GM12872 (cell line): ENCODE measurements at regions not wholly inside any gene's neighbourhood (a gene's known extent, or its start where the extent isn't known, plus 50 kb on each side); places are given as distances from the start of the nearest gene placed in this dataset.

Experiments used
- TF ChIP-seq, protein P1 (sequence below): IDR thresholded peaks from 3 replicates; pipeline ENCODE4 v1.5.1; 2011; ENCODE audit warnings: low read depth, mild to moderate bottlenecking, low read length, moderate library complexity; ENCODE audit not compliant: insufficient read depth

DNA sequence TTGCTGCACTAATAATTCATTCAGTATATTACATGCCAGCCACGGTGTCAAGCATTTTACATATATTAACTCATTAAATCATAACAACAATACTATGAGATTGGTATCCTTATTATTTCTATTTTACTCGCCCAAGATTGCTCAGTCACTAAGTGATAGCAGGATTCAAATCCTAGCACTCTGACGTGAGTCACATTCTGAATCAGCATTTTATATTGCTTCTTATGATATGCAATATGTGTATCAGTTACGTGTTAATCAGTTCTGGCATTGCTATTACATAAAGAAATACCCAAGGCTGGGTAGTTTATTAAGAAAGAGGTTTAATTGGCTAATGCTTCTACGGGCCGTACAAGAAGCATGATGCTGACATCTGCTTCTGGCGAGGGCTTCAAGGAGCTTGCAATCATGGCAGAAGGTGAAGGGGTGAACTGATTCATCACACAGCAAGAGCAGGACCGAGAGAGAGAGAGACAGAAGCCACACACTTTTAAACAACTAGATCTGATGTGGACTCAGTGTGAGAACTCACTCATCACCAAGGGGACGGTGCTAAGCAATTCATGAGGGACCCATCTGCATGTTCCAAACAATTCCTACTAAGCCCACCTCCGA, 166.5 kb upstream of the TMCO5A start:
- TF ChIP-seq, protein P1, sequence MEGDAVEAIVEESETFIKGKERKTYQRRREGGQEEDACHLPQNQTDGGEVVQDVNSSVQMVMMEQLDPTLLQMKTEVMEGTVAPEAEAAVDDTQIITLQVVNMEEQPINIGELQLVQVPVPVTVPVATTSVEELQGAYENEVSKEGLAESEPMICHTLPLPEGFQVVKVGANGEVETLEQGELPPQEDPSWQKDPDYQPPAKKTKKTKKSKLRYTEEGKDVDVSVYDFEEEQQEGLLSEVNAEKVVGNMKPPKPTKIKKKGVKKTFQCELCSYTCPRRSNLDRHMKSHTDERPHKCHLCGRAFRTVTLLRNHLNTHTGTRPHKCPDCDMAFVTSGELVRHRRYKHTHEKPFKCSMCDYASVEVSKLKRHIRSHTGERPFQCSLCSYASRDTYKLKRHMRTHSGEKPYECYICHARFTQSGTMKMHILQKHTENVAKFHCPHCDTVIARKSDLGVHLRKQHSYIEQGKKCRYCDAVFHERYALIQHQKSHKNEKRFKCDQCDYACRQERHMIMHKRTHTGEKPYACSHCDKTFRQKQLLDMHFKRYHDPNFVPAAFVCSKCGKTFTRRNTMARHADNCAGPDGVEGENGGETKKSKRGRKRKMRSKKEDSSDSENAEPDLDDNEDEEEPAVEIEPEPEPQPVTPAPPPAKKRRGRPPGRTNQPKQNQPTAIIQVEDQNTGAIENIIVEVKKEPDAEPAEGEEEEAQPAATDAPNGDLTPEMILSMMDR = no peak

DNA sequence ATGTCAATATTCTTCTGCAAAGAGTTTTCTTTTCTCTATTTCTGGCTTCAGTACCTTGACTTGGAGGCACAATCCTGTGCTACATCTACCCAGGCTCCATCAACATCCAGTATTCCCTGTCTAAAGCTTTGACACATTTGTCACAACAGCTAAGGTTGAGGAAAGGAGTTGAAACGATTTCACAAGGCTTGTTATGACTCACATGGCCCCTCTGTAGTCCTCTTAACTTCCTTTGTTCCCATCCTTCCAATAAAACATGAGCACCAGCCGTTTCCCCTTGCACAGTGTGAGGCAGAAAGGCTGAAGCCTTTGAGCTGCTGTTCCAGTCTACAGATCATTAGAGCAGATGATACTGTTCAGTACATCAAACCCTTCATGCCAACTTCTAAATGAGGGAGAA, 163.0 kb upstream of the TMCO5A start:
- TF ChIP-seq, protein P1 = no peak

DNA sequence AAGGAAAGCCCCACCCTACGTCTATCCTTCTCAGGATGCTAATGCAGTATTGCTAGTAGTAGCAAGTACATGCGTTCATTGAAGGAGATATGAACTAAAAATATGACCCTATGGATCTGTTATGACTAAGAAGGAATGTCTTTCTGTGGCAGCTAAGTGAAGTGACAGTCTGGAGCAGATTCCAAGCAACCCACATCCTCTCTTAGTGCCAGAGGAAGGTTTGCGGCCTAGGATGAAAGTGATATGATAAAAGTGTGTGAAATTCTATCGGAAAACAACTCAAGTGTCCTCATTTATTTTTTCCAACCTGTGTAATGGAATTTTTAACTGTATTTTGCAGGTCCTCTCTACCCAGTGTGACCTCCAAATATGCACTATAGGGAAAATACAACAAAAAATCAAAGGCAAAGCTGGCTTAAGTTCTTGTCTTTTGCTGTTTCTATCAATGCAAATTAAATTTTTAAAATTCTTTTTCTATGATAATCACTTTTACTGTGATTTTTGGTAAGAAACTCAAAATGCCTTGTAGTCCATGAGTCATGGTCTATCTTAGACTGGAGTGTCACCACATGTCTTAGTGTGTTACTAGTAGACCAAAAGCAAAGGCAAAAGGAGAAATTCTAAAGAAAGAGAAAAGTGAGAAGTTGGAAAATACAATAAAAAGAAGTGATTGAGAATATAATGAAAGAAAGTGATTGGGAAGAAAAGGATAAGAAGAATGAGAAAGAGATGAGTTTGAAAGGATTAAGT, 161.2 kb upstream of the TMCO5A start:
- TF ChIP-seq, protein P1 = no peak

DNA sequence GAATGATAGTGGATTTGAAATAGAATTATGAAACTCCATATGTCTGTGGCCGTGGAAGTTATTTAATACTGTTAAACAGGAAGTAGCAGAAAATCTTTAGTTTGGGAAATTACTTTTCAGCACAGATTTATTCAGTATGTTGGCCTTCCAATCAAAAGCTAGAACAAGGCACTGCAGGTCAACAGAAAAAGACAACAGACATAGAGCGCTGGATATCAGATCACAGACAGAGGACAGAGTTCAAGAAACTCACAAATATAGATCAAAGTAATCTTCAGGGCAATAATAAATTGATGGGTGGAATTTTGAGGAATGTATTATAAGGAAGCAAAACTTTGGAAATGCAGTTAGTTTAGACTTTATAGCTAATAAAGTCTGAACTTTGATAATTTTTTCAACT, 159.5 kb upstream of the TMCO5A start:
- TF ChIP-seq, protein P1 = no peak

DNA sequence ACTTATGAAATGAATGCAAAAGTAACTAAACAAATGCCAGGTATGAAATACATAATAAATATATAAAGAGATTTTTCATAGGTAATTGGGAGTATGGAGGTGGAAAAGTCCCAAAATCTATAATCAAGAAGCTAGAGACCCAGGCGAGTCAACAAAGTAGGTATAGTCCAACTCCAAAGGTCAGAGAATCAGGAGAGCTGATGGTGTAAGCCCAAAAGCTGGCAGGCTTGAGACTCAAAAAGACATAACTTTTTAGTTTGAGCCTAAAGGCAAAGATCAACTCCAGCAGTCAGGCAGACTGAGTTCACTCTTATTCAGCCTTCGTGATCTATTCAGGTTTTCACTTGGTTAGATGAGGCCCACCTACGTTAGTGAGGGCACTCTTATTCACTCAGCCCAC, 157.4 kb upstream of the TMCO5A start:
- TF ChIP-seq, protein P1 = no peak

DNA sequence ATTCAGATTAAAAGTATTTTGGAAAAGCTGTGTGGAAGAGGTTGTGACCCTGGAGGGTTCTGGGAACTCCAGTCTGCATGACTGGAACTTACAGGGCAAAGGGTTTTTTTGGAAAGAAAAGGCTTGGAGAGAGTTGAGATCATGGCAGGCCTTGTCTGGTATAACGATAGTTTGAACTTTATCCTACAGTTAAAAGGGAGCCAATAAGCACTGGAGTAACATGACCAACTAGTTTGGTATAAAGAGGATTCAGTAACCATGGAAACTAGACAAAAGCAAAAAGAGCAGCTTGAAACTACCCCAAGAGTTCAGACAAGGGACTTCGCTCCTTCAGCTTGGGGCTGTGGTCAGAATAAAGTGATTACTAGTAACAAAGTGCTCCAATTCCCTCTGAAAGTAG, 151.2 kb upstream of the TMCO5A start:
- TF ChIP-seq, protein P1 = no peak

DNA sequence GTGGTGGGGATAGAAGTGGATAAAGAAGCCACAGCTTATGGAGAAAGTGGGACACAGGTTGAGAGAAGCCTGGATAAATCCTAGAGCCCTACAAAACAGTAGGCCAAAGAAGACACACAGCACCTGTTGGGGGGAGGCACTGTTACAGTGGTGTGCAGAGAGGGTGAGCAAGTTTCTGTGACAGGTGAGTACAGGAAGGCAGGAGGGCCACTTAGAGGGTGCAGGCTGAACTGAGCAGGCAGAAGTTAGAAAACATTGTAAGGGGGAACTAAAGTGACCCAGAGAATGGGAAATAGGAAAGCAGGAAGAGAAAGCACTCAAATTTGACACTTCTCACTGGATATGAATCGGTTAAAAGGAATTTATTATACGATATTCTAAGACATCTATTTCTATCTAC, 146.1 kb upstream of the TMCO5A start:
- TF ChIP-seq, protein P1 = no peak
